Activated T-helper 1 cell treated with anti-CD3 and anti-CD28 coated beads, Interleukin-12 subunit alpha, Interleukin-12 subunit beta, Interleukin-2, Interleukin-4 antibody, amounts not matched to agents 30 ng/mL and 10 ng/mL and 1 ng/mL, durations not matched to agents 14 hours and 24 hours and 36 hours (primary cell): ENCODE measurements at regions not wholly inside any gene's neighbourhood (a gene's known extent, or its start where the extent isn't known, plus 50 kb on each side); places are given as distances from the start of the nearest gene placed in this dataset.

Experiments used
- DNase-seq: peaks from one replicate; pipeline ENCODE4 v3.0.0; 2021; ENCODE audit warnings: low spot score
- H3K27ac Mint-ChIP-seq: one replicate; pipeline ENCODE4 v1.8.0; 2021; ENCODE audit warnings: mild to moderate bottlenecking, mixed read lengths
- H3K27me3 Mint-ChIP-seq: one replicate; pipeline ENCODE4 v1.8.0; 2022; ENCODE audit warnings: mild to moderate bottlenecking, moderate library complexity, mixed read lengths; ENCODE audit not compliant: insufficient read depth
- H3K36me3 Mint-ChIP-seq: one replicate; pipeline ENCODE4 v1.8.0; 2021; ENCODE audit warnings: low read depth, mixed read lengths
- H3K4me1 Mint-ChIP-seq: one replicate; pipeline ENCODE4 v1.8.0; 2021; ENCODE audit warnings: low read depth, mixed read lengths
- H3K4me3 Mint-ChIP-seq: one replicate; pipeline ENCODE4 v1.8.0; 2021; ENCODE audit warnings: mild to moderate bottlenecking, moderate library complexity, mixed read lengths
- H3K9me3 Mint-ChIP-seq: one replicate; pipeline ENCODE4 v1.8.0; 2021; ENCODE audit warnings: mixed read lengths
- intact Hi-C: fragments of 100-400 bp; cut with micrococcal nuclease; formaldehyde crosslinking; loops from one replicate; pipeline ENCODE4 v1.15.1; 2024

GRCh38 chr16:54649876-54650275 is 280.8 kb upstream of the IRX5 start:
- H3K36me3 Mint-ChIP-seq, result no peaks in the 10 kb centered on the region
- H3K4me1 Mint-ChIP-seq, result no peaks in the 10 kb centered on the region
- no peak overlapping the region for H3K4me3 Mint-ChIP-seq
- no peak overlapping the region for H3K27ac Mint-ChIP-seq
- intact Hi-C loops, result no loop called here
- no peaks in the 10 kb centered on the region for H3K9me3 Mint-ChIP-seq
- peaks cover 8% of the 10 kb centered on the region for H3K27me3 Mint-ChIP-seq
- DNase-seq, result no peak

DNA sequence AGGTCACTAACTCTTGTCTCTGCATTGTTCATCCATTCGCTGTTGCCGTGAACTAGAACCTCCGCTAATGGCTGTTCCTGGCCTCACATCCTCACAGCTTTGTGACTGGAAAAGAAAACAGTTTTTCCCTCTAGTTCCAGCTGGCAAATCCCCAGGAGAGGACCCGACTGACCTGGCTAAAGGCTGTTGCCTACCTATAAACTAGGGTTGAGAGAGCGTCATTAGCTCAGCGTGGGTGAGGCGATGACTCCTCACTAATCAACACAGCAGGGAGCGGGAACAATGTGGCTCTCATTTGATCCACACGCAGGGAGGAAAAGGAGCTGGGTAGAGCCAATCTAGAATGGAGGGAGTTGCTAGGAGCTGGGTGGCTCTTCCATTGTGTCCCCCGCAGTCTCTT is 282.1 kb upstream of the IRX5 start:
- no peak for DNase-seq
- no peaks in the 10 kb centered on the region for H3K4me1 Mint-ChIP-seq
- no peaks in the 10 kb centered on the region for H3K9me3 Mint-ChIP-seq
- H3K27me3 Mint-ChIP-seq, result peaks cover 8% of the 10 kb centered on the region
- H3K4me3 Mint-ChIP-seq, result no peak overlapping the region
- intact Hi-C loops, result no loop called here
- no peak overlapping the region for H3K27ac Mint-ChIP-seq
- no peaks in the 10 kb centered on the region for H3K36me3 Mint-ChIP-seq

DNA sequence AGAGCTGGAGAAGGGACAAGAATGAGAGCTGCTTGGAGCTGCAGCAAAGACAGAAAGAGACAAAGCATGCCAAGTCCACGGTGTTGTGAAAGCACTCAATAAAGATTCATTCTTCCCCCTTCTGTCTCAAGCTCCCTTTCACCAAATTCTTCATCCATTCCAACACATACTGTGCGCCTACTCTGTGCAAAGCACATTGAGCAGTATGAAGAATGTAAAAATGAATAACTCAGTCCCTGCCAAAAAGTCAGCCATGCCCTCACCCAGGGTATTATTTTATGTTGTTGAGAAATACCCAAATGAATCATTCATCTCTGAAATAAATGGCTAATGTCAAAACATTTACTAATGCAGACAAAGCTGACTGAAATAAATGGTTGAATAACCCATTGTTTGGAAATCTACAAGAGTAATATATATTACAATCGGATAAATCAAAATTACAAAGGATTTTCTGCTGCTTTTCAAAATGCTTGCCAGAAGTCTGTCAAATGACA is 282.9 kb upstream of the IRX5 start:
- H3K27ac Mint-ChIP-seq, result no peak overlapping the region
- no peaks in the 10 kb centered on the region for H3K9me3 Mint-ChIP-seq

GRCh38 chr16:54647216-54647615 is 283.4 kb upstream of the IRX5 start:
- no peaks in the 10 kb centered on the region for H3K36me3 Mint-ChIP-seq
- H3K9me3 Mint-ChIP-seq, result no peaks in the 10 kb centered on the region
- no peaks in the 10 kb centered on the region for H3K4me1 Mint-ChIP-seq
- peaks cover 8% of the 10 kb centered on the region for H3K27me3 Mint-ChIP-seq
- H3K4me3 Mint-ChIP-seq, result no peak overlapping the region
- intact Hi-C loops, result no loop called here
- no peak overlapping the region for H3K27ac Mint-ChIP-seq
- DNase-seq, result no peak

More for the DNA sequence above, 282.9 kb upstream of the IRX5 start:
- no peaks in the 10 kb centered on the region for H3K4me1 Mint-ChIP-seq
- peaks cover 8% of the 10 kb centered on the region for H3K27me3 Mint-ChIP-seq
- no peak for DNase-seq
- intact Hi-C loops, result no loop called here
- no peak overlapping the region for H3K4me3 Mint-ChIP-seq
- no peaks in the 10 kb centered on the region for H3K36me3 Mint-ChIP-seq

GRCh38 chr16:54645345-54645744 is 285.3 kb upstream of the IRX5 start:
- DNase-seq, result no peak
- Mint-ChIP-seq H3K4me3 (no peak overlapping the region), H3K9me3 (no peaks in the 10 kb centered on the region), H3K36me3 (no peaks in the 10 kb centered on the region), H3K27me3 (peaks cover 2% of the 10 kb centered on the region), H3K4me1 (no peaks in the 10 kb centered on the region), H3K27ac (no peak overlapping the region)
- intact Hi-C loops, result no loop called here

- H3K4me3 Mint-ChIP-seq, result no peak overlapping the region
- no peaks in the 10 kb centered on the region for H3K4me1 Mint-ChIP-seq
- H3K36me3 Mint-ChIP-seq, result no peaks in the 10 kb centered on the region
- intact Hi-C loops, result no loop called here
- no peaks in the 10 kb centered on the region for H3K27me3 Mint-ChIP-seq
- no peaks in the 10 kb centered on the region for H3K9me3 Mint-ChIP-seq
- H3K27ac Mint-ChIP-seq, result no peak overlapping the region
- no peak for DNase-seq
Observed at GRCh38 chr16:54636221-54636793, 294.4 kb upstream of the IRX5 start.

DNA sequence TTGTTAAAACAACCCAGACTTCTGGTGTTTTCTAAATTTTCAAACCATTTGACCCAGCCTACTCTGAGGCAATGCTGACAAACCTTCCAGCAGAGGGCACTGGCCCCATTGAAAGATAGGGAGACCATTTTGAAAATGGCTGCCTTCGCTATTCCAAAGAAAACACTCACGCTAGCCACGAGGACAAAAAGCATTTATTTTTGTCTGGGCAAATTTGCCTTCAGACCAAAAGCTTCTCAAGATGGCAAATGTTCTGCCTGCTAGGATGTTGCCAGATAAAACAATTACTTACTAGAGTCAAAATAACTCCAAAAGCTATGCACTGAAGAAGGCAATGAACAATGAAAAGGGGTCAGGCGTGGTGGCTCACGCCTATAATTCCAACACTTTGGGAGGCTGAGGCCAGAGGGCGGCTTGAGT is 296.7 kb upstream of the IRX5 start:
- no peaks in the 10 kb centered on the region for H3K9me3 Mint-ChIP-seq
- DNase-seq, result no peak
- H3K36me3 Mint-ChIP-seq, result no peaks in the 10 kb centered on the region
- no peaks in the 10 kb centered on the region for H3K27me3 Mint-ChIP-seq
- H3K27ac Mint-ChIP-seq, result no peak overlapping the region
- no peaks in the 10 kb centered on the region for H3K4me1 Mint-ChIP-seq
- intact Hi-C loops, result no loop called here
- H3K4me3 Mint-ChIP-seq, result no peak overlapping the region

GRCh38 chr16:54632322-54633220 is 298.1 kb upstream of the IRX5 start:
- H3K27ac Mint-ChIP-seq, result no peak overlapping the region
- no peaks in the 10 kb centered on the region for H3K27me3 Mint-ChIP-seq
- no peak for DNase-seq
- H3K36me3 Mint-ChIP-seq, result no peaks in the 10 kb centered on the region
- intact Hi-C loops, result no loop called here
- H3K4me1 Mint-ChIP-seq, result no peaks in the 10 kb centered on the region
- H3K4me3 Mint-ChIP-seq, result no peak overlapping the region
- H3K9me3 Mint-ChIP-seq, result no peaks in the 10 kb centered on the region

- Mint-ChIP-seq H3K27me3 (no peaks in the 10 kb centered on the region), H3K4me3 (no peak overlapping the region), H3K9me3 (no peaks in the 10 kb centered on the region), H3K36me3 (no peaks in the 10 kb centered on the region), H3K27ac (no peak overlapping the region), H3K4me1 (no peaks in the 10 kb centered on the region)
- no peak for DNase-seq
- intact Hi-C loops, result no loop called here
Observed at GRCh38 chr16:54631782-54632181, 298.9 kb upstream of the IRX5 start.

GRCh38 chr16:54630284-54630967 is 300.2 kb upstream of the IRX5 start:
- Mint-ChIP-seq H3K4me1 (no peaks in the 10 kb centered on the region), H3K9me3 (no peaks in the 10 kb centered on the region), H3K36me3 (no peaks in the 10 kb centered on the region), H3K27me3 (no peaks in the 10 kb centered on the region), H3K27ac (no peak overlapping the region), H3K4me3 (no peak overlapping the region)
- DNase-seq, result no peak
- intact Hi-C loops, result no loop called here

DNA sequence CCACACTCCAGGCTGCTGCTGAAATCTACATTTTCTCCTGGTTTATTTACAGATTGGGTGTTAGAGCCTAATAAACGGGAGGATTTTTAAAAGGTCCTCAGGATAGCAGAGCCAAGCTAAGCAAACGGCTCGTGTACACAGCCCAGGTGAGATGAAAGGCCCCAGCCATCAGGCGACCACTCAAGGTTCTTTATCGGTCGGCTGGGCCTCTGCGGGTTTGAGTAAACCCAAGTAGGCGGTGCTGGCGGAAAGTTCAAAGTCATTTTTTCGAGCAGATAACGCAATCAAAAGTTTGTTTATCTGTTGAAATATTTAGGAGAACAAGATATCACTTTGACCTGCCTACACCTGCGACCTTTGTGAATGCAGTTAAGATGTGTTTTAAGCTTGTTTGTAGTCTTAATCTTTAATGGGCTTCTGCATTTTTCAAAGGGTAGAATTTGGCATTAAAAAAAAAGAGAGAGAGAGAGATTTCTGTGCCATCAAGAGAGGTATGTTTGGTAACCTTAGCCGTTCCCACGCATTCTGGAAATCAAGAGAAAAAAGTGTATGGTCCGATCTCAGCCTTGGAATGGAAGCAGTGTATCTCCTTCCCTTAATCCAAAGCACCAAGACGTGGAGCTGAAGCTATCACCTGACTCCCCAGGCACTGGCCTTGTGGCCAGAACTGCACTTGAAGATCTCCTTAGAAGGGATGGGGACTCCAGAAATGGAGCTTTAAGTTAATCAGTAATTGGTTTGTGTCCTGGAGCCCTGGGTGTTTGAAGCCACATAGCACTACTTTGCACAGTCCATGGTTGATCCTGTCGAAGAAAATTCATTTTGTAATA is 301.7 kb upstream of the IRX5 start:
- no peaks in the 10 kb centered on the region for H3K9me3 Mint-ChIP-seq
- H3K27ac Mint-ChIP-seq, result no peak overlapping the region
- DNase-seq, result no peak
- intact Hi-C loops, result no loop called here
- H3K27me3 Mint-ChIP-seq, result no peaks in the 10 kb centered on the region
- H3K4me1 Mint-ChIP-seq, result no peaks in the 10 kb centered on the region
- H3K4me3 Mint-ChIP-seq, result no peak overlapping the region
- H3K36me3 Mint-ChIP-seq, result no peaks in the 10 kb centered on the region

- Mint-ChIP-seq H3K4me3 (no peak overlapping the region), H3K36me3 (no peaks in the 10 kb centered on the region), H3K4me1 (no peaks in the 10 kb centered on the region), H3K27ac (no peak overlapping the region), H3K27me3 (no peaks in the 10 kb centered on the region), H3K9me3 (no peaks in the 10 kb centered on the region)
- DNase-seq, result no peak
- intact Hi-C loops, result no loop called here
Observed at GRCh38 chr16:54627616-54628015, 303.0 kb upstream of the IRX5 start.
